Pancreas (tissue), 10 donors: ENCODE measurements at regions not wholly inside any gene's neighbourhood (a gene's known extent, or its start where the extent isn't known, plus 50 kb on each side); places are given as distances from the start of the nearest gene placed in this dataset.
A peak's percentile ranks its signal among the peaks of the same experiment; 100 is the strongest.

Experiments
- ATAC-seq, 4 donors: fragments of 200-7000 bp; cut with Tn5 transposase; one replicate each; pipeline versions ENCODE4 v1.8.0 to v1.9.1; 2020; ENCODE audit warnings: mild to moderate bottlenecking in 4 of 4, moderate library complexity in 4 of 4
- DNase-seq, 6 donors: peaks; one replicate each; pipeline ENCODE4 v3.0.0-alpha.2; 2020
- FAIRE-seq: peaks from 2 replicates; lab custom pipeline; 2012; peaks lifted over from hg19 to GRCh38; lab: Jason Lieb, UNC
- H3K27ac ChIP-seq, 4 donors: fragments of 200-600 bp; sonication (generic); 1 replicate in 3 of 4; 2 replicates in 1 of 4; pipeline versions ENCODE4 v1.5.0 to v1.8.0; 2020
- H3K27me3 ChIP-seq, 4 donors: fragments of 200-600 bp; one replicate each; pipeline ENCODE4 v1.8.0; 2021
- H3K36me3 ChIP-seq, 3 donors: fragments of 200-600 bp; sonication (generic) in 1 of 3; one replicate each; pipeline versions ENCODE4 v1.5.0 to v1.8.0; 2020 to 2021
- H3K4me1 ChIP-seq, 3 donors: fragments of 200-600 bp; one replicate each; pipeline ENCODE4 v1.8.0; 2021
- H3K4me3 ChIP-seq, 4 donors: fragments of 200-600 bp; sonication (generic) in 2 of 4; one replicate each; pipeline versions ENCODE4 v1.5.0 to v1.8.0; 2020 to 2021
- H3K9me3 ChIP-seq, 4 donors: fragments of 200-600 bp; one replicate each; pipeline ENCODE4 v1.8.0; 2021
- WGBS, 2 donors: extraction: QIAGEN DNeasy Blood & Tissue Kit; methylation state at CpG; one replicate each; pipeline ENCODE4 v1.1.7; 2013; 5-methylcytosine and 5-hydroxymethylcytosine counted together
- intact Hi-C, 3 donors: fragments of 100-400 bp; cut with DNase I; formaldehyde crosslinking; loops; one replicate each; pipeline versions ENCODE4 v1.11.1 to v1.14.2; 2022
- TF ChIP-seq, protein P1 (sequence below), 4 donors: fragments of 200-600 bp; sonication (generic) in 3 of 4; IDR thresholded peaks; one replicate each; pipeline versions ENCODE4 v1.5.0 to v1.8.0; 2021; ENCODE audit warnings: antibody characterized with exemption in 4 of 4
- donor health status: healthy with polysubstance abuse.
- donor health status: DM: no; HTN: no; CAD: no; lungs with moderate emphysema.
- donor health status: DM: no; HTN: no; CAD: no.
- donor health status: control.
- donor health status: control.
- donor health status: Bipolar disorder and iron deficiency.
- donor health status: DM: yes; HTN: yes; CAD: no.
- donor health status: DM: no; HTN: no; CAD: no.
- donor health status: DM: no; HTN: no; CAD: no.
- donor health status: DM: yes; HTN: yes; CAD: no.

DNA sequence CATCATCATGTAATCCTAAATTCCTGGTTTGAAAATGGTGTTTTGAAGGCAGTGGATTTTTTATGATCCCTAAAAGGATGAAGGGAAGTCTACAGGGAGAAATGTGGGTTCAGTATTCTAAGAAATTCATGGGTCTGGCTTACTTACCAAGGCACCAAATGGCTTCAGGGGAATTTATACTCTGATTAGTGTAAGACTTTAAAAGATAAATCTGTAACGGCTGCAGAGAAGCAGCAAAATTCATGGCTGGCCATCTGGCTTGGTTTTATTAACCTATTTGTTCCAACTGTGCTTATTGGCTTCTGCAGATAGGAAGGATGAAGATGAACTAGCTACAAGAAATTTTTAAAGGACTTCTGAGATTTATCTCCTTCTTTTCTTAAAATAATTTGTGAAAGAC lies 222.8 kb downstream of the TENT4A start:
- TF ChIP-seq, protein P1, sequence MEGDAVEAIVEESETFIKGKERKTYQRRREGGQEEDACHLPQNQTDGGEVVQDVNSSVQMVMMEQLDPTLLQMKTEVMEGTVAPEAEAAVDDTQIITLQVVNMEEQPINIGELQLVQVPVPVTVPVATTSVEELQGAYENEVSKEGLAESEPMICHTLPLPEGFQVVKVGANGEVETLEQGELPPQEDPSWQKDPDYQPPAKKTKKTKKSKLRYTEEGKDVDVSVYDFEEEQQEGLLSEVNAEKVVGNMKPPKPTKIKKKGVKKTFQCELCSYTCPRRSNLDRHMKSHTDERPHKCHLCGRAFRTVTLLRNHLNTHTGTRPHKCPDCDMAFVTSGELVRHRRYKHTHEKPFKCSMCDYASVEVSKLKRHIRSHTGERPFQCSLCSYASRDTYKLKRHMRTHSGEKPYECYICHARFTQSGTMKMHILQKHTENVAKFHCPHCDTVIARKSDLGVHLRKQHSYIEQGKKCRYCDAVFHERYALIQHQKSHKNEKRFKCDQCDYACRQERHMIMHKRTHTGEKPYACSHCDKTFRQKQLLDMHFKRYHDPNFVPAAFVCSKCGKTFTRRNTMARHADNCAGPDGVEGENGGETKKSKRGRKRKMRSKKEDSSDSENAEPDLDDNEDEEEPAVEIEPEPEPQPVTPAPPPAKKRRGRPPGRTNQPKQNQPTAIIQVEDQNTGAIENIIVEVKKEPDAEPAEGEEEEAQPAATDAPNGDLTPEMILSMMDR (IDR thresholded peaks at IDR 0.05) = no peak
- FAIRE-seq = no peak
- WGBS, 2 donors = 48 to 64% methylated on average over 1 of the region's 1 CpG
- no peak for DNase-seq
- Histone ChIP-seq H3K36me3 (no peaks in the 10 kb centered on the region), H3K27ac (no peak overlapping the region), H3K9me3 (no peaks in the 10 kb centered on the region), H3K4me3 (no peak overlapping the region), H3K4me1 (peaks cover 0 to 6% (median 0%) of the 10 kb centered on the region in 3 donors), H3K27me3 (no peaks in the 10 kb centered on the region)
- no peak for ATAC-seq
- intact Hi-C loops = no loop called here

DNA sequence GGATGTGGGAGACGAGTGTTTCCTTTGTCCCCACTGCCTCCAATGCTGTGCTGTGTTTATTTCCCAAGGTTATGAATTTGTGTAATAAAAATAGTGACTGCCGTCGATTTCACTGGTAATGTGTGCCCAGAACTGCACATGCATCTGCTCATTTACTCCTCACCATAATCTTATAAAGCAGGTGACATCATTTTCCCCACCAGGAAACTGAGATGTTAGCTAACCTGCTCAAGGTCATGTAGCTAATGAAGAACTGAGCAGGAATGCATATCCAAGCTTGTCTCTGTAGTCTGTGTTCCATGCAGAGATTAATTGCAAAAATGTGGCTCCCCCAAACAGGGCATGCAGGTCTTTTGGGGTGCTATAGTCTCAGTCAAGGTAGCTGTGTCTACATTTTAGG lies 224.4 kb downstream of the TENT4A start:
- TF ChIP-seq, protein P1 (IDR thresholded peaks at IDR 0.05) = no peak
- no peak for DNase-seq
- intact Hi-C loops = no loop called here
- 13 to 27% methylated on average over 3 of the region's 3 CpGs for WGBS, 2 donors
- no peaks in the 10 kb centered on the region for H3K27me3 ChIP-seq
- FAIRE-seq = no peak
- no peak overlapping the region for H3K27ac ChIP-seq
- H3K36me3 ChIP-seq = no peaks in the 10 kb centered on the region
- H3K4me3 ChIP-seq = no peak overlapping the region
- peak; percentile 70 to 81 (median 75) for ATAC-seq
- no peaks in the 10 kb centered on the region for H3K9me3 ChIP-seq
- peaks cover 0 to 6% (median 0%) of the 10 kb centered on the region in 3 donors for H3K4me1 ChIP-seq

DNA sequence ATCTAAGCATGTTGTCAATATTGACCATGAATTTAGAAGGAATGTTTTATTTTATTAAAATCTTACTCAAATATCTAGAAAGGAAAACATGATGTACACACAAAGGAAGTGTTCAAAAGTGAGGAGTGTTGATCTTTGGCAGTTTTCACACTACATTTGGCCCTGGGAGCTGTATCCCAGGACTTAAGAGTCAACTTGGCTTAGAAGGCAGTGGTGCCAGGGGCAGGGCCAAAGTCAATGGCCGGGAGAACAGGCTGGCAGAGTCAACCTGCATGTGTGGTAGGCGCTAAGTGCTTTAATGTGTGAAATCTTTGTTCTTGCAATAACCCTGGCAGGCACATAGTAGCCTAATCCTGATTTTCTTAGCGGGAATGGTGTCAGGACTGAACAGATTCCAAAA lies 228.4 kb downstream of the TENT4A start:
- H3K4me3 ChIP-seq = no peak overlapping the region
- H3K27me3 ChIP-seq = no peaks in the 10 kb centered on the region
- intact Hi-C loops = no loop called here
- no peaks in the 10 kb centered on the region for H3K9me3 ChIP-seq
- no peaks in the 10 kb centered on the region for H3K36me3 ChIP-seq
- H3K4me1 ChIP-seq = peaks cover 0 to 6% (median 0%) of the 10 kb centered on the region in 3 donors
- no peak for FAIRE-seq
- WGBS, 2 donors = 59 to 61% methylated on average over 3 of the region's 3 CpGs
- no peak overlapping the region for H3K27ac ChIP-seq
- DNase-seq = peak in 2 of 6 donors; percentile 5 to 20
- ATAC-seq = peak; percentile 24 to 71 (median 51)
- TF ChIP-seq, protein P1 (IDR thresholded peaks at IDR 0.05) = no peak

DNA sequence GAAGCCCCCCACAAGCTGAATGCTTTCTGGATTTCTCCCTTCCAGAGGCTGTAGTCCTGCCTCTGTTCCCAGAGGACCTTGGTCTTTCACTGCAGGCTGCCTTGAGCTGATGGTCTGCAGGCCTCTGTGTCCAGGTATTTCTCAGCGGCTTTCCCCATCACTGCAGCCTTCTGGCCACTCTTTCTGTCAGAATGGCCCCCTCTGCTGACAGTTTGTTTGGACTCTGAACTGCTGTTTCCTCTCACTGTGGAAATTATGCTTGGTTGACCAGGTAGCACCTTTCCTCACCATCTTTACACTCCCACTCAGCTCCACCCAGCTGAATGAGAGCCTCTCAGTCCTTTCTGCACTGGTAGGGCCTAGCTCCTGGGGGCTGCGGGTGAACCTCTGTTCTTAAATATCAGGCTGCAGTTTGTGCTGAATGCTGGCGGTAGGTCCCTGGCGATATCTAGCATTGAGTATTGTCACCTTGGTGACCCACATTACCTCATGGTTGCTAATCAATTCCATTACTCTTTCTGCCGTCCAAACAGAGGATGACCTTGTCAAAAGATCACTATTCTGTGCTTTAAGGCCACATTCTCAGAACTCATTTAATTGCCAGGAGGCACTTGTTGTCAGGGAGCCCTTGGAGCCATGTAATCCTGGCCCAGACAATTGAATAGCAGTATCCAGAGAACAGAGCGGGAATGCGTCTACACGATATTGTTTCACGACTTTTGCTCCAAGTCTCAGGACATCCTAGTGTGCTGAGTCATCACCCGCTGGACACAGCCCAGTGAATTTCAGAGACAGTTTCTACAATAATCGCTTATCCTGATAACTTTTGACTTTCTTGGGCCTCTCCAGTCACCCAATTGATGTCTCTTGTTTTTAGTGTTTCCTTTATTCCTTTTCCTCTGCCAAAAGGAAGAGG lies 230.2 kb downstream of the TENT4A start:
- no peaks in the 10 kb centered on the region for H3K36me3 ChIP-seq
- 71 to 75% methylated on average over 11 of the region's 11 CpGs for WGBS, 2 donors
- intact Hi-C loops = no loop called here
- no peak for FAIRE-seq
- ATAC-seq = peak in 3 of 4 donors; percentile 18 to 40 (median 27)
- H3K27me3 ChIP-seq = no peaks in the 10 kb centered on the region
- no peaks in the 10 kb centered on the region for H3K9me3 ChIP-seq
- H3K27ac ChIP-seq = no peak overlapping the region
- no peaks in the 10 kb centered on the region for H3K4me1 ChIP-seq
- H3K4me3 ChIP-seq = no peak overlapping the region
- TF ChIP-seq, protein P1 (IDR thresholded peaks at IDR 0.05) = no peak
- no peak for DNase-seq

DNA sequence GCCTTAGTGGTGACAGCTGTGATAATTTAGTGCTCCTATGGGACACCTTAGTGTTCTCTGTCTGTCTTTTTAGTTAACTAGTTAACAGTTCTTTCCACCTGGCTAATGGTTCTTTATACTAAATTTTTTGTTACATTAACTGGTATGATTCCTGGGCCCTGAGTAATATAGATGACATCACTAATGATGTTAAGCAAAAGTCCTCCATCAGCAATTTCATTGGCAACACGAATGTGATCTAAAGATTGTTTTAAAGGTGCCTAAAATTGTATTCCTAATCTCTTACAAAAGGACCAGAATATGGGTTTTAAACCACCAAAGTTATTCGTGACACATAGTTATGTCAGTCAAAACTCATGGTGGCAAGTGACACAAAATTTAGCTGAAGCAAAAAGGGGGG lies 235.3 kb downstream of the TENT4A start:
- Histone ChIP-seq H3K36me3 (no peaks in the 10 kb centered on the region), H3K9me3 (no peaks in the 10 kb centered on the region), H3K27ac (no peak overlapping the region), H3K4me3 (no peak overlapping the region), H3K4me1 (no peaks in the 10 kb centered on the region), H3K27me3 (no peaks in the 10 kb centered on the region)
- ATAC-seq (no peak), FAIRE-seq (no peak), DNase-seq (no peak)
- 64 to 79% methylated on average over 2 of the region's 2 CpGs for WGBS, 2 donors
- intact Hi-C loops = no loop called here
- TF ChIP-seq, protein P1 (IDR thresholded peaks at IDR 0.05) = no peak
